Lung (tissue), 11 donors: ENCODE measurements at regions not wholly inside any gene's neighbourhood (a gene's known extent, or its start where the extent isn't known, plus 50 kb on each side); places are given as distances from the start of the nearest gene placed in this dataset.

Experiments used
- ATAC-seq: fragments of 200-7000 bp; cut with Tn5 transposase; one replicate; pipeline ENCODE4 v1.9.1; 2020; ENCODE audit warnings: moderate number of reproducible peaks; ENCODE audit not compliant: insufficient read depth, low FRiP score
- DNase-seq, 3 donors: peaks; one replicate each; pipeline ENCODE4 v3.0.0-alpha.2; 2013 to 2017
- H3K27ac ChIP-seq, 2 donors: one replicate each; pipeline ENCODE4 v1.5.1; 2013; ENCODE audit warnings: mild to moderate bottlenecking in 2 of 2, moderate library complexity in 2 of 2, control low read depth in 1 of 2, inconsistent platforms in 1 of 2, low read depth in 1 of 2, low read length in 1 of 2
- H3K27me3 ChIP-seq, 3 donors: one replicate each; pipeline ENCODE4 v1.5.1; 2013; ENCODE audit warnings: low read length in 2 of 3; ENCODE audit not compliant: control insufficient read depth in 3 of 3, insufficient read depth in 3 of 3
- H3K36me3 ChIP-seq, 4 donors: one replicate each; pipeline ENCODE4 v1.5.1; 2013; ENCODE audit warnings: low read length in 4 of 4, mild to moderate bottlenecking in 1 of 4, moderate library complexity in 1 of 4; ENCODE audit not compliant: control insufficient read depth in 4 of 4, insufficient read depth in 4 of 4
- H3K4me1 ChIP-seq, 5 donors: one replicate each; pipeline ENCODE4 v1.5.1; 2013; ENCODE audit warnings: low read length in 5 of 5, mild to moderate bottlenecking in 2 of 5, moderate library complexity in 1 of 5; ENCODE audit not compliant: control insufficient read depth in 5 of 5, insufficient read depth in 5 of 5
- H3K4me3 ChIP-seq: one replicate; pipeline ENCODE4 v1.5.1; 2013; ENCODE audit warnings: mild to moderate bottlenecking, control low read depth, moderate library complexity
- H3K9ac ChIP-seq, 2 donors: one replicate each; pipeline ENCODE4 v1.5.1; 2013; ENCODE audit warnings: low read length in 2 of 2, control low read depth in 1 of 2; ENCODE audit not compliant: insufficient read depth in 1 of 2
- H3K9me3 ChIP-seq, 4 donors: one replicate each; pipeline ENCODE4 v1.5.1; 2013; ENCODE audit warnings: low read length in 3 of 4, mild to moderate bottlenecking in 1 of 4, moderate library complexity in 1 of 4; ENCODE audit not compliant: control insufficient read depth in 4 of 4, insufficient read depth in 3 of 4
- WGBS, 2 donors: extraction: QIAGEN DNeasy Blood & Tissue Kit; methylation state at CpG; one replicate each; pipeline ENCODE4 v1.1.7; 2013; 5-methylcytosine and 5-hydroxymethylcytosine counted together
- TF ChIP-seq, protein P1 (sequence below): IDR thresholded peaks from 2 replicates; pipeline ENCODE4 v1.5.1; 2012; ENCODE audit warnings: mild to moderate bottlenecking; ENCODE audit errors: control extremely low read depth, extremely low read depth
- donor health status: control.
- donor health status: control.
- donor health status: Bipolar disorder and iron deficiency.
- donor health status: healthy.
- donor health status: DM: yes; HTN: yes; CAD: no.

GRCh38 chr20:40314278-40314677, 374.8 kb downstream of the MAFB start:
- peak in 2 of 3 donors; percentile 76 to 91 for DNase-seq
- 67 to 74% methylated on average over 1 of the region's 1 CpG for WGBS, 2 donors
- no peak for ATAC-seq

GRCh38 chr20:40313730-40314129, 375.3 kb downstream of the MAFB start:
- H3K9me3 ChIP-seq = peaks cover 0 to 2% (median 0%) of the 10 kb centered on the region in 4 donors
- H3K27me3 ChIP-seq = no peaks in the 10 kb centered on the region
- H3K9ac ChIP-seq = no peak overlapping the region
- TF ChIP-seq, protein P1, sequence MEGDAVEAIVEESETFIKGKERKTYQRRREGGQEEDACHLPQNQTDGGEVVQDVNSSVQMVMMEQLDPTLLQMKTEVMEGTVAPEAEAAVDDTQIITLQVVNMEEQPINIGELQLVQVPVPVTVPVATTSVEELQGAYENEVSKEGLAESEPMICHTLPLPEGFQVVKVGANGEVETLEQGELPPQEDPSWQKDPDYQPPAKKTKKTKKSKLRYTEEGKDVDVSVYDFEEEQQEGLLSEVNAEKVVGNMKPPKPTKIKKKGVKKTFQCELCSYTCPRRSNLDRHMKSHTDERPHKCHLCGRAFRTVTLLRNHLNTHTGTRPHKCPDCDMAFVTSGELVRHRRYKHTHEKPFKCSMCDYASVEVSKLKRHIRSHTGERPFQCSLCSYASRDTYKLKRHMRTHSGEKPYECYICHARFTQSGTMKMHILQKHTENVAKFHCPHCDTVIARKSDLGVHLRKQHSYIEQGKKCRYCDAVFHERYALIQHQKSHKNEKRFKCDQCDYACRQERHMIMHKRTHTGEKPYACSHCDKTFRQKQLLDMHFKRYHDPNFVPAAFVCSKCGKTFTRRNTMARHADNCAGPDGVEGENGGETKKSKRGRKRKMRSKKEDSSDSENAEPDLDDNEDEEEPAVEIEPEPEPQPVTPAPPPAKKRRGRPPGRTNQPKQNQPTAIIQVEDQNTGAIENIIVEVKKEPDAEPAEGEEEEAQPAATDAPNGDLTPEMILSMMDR = no peak
- H3K36me3 ChIP-seq = no peaks in the 10 kb centered on the region
- ATAC-seq = no peak
- no peak overlapping the region for H3K4me3 ChIP-seq
- H3K4me1 ChIP-seq = peaks cover 0 to 10% (median 0%) of the 10 kb centered on the region in 5 donors
- no peak overlapping the region for H3K27ac ChIP-seq
- no peak for DNase-seq
- 86 to 93% methylated on average over 2 of the region's 2 CpGs for WGBS, 2 donors

More at GRCh38 chr20:40314278-40314677, 374.8 kb downstream of the MAFB start:
- peaks cover 0 to 4% (median 0%) of the 10 kb centered on the region in 4 donors for H3K9me3 ChIP-seq
- H3K4me3 ChIP-seq = no peak overlapping the region
- H3K9ac ChIP-seq = no peak overlapping the region
- TF ChIP-seq, protein P1 = no peak
- H3K27me3 ChIP-seq = no peaks in the 10 kb centered on the region
- H3K4me1 ChIP-seq = peaks cover 0 to 10% (median 0%) of the 10 kb centered on the region in 5 donors
- H3K36me3 ChIP-seq = no peaks in the 10 kb centered on the region
- H3K27ac ChIP-seq = no peak overlapping the region

GRCh38 chr20:40309731-40310130, 379.3 kb downstream of the MAFB start:
- Histone ChIP-seq H3K9ac (no peak overlapping the region), H3K4me1 (peaks cover 0 to 15% (median 0%) of the 10 kb centered on the region in 5 donors), H3K4me3 (no peak overlapping the region), H3K27ac (no peak overlapping the region), H3K27me3 (no peaks in the 10 kb centered on the region), H3K36me3 (no peaks in the 10 kb centered on the region), H3K9me3 (peaks cover 0 to 2% (median 0%) of the 10 kb centered on the region in 4 donors)
- no peak for DNase-seq
- no peak for ATAC-seq
- TF ChIP-seq, protein P1 = no peak
- WGBS, 2 donors = 90 to 93% methylated on average over 6 of the region's 6 CpGs

DNA sequence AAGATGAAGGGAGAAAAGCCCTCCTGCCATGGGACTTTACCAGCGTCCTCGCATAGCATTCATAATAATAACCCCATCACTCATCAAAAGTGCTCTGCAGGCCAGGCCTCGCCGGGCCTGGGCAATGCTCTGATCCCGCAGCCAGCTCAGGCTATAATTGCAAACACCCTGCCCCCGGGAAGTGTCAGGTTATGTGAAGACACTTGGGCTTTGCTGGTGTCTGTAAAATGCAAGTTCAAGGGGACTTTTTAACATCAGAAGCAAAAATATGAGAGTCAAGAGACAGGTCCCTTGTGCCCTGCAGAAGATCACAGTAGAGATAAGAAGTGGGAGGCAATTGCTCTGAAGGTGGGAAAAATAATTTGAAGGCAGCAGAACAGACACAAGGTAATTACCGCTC, 381.0 kb downstream of the MAFB start:
- 83 to 86% methylated on average over 7 of the region's 7 CpGs for WGBS, 2 donors
- no peaks in the 10 kb centered on the region for H3K36me3 ChIP-seq
- DNase-seq = no peak

More for the DNA sequence above, 381.0 kb downstream of the MAFB start:
- Histone ChIP-seq H3K4me1 (peaks cover 0 to 5% (median 0%) of the 10 kb centered on the region in 5 donors), H3K9me3 (peaks cover 0 to 2% (median 0%) of the 10 kb centered on the region in 4 donors), H3K27ac (no peak overlapping the region), H3K4me3 (no peak overlapping the region), H3K27me3 (no peaks in the 10 kb centered on the region), H3K9ac (no peak overlapping the region)
- TF ChIP-seq, protein P1 = no peak
- ATAC-seq = no peak
